GM06990 (cell line): ENCODE measurements at regions not wholly inside any gene's neighbourhood (a gene's known extent, or its start where the extent isn't known, plus 50 kb on each side); places are given as distances from the start of the nearest gene placed in this dataset.

Experiments
- DNase-seq: peaks from one replicate; pipeline ENCODE4 v3.0.0-alpha.2; 2011; ENCODE audit not compliant: insufficient read length; ENCODE audit errors: extremely low read depth
- H3K27me3 ChIP-seq: replicated peaks from 2 replicates; pipeline ENCODE4 v1.6.0; 2011; ENCODE audit warnings: low read length; ENCODE audit not compliant: control insufficient read depth, insufficient read depth
- H3K36me3 ChIP-seq: 2 replicates; pipeline ENCODE4 v1.5.1; 2011; ENCODE audit warnings: low read length; ENCODE audit not compliant: control insufficient read depth, insufficient read depth
- H3K4me3 ChIP-seq: replicated peaks from 2 replicates; pipeline ENCODE4 v1.5.1; 2011; ENCODE audit warnings: low read depth, mild to moderate bottlenecking, control low read depth, low read length
- TF ChIP-seq, protein P1 (sequence below): IDR thresholded peaks from 2 replicates; pipeline ENCODE4 v1.5.1; 2011; ENCODE audit warnings: low read length, control low read depth, mild to moderate bottlenecking, inconsistent platforms; ENCODE audit not compliant: insufficient read depth, poor library complexity, severe bottlenecking

DNA sequence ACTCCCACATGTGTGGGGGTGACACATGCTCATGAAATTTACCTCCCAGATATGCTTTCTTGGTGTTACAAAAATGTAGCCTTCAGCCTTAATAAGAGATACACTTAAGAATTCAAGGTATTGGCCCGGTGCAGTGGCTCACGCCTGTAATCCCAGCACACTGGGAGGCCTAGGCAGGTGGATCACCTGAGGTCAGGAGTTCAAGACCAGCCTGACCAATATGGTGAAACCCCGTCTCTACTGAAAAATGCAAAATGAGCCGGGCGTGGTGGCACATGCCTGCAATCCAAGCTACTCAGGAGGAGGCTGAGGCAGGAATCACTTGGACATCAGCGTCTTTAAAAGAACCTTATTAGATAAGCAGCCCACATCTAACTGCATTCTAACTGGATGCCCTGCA is 614.3 kb upstream of the CDH4 start:
- no peaks in the 10 kb centered on the region for H3K27me3 ChIP-seq
- DNase-seq, result no peak

DNA sequence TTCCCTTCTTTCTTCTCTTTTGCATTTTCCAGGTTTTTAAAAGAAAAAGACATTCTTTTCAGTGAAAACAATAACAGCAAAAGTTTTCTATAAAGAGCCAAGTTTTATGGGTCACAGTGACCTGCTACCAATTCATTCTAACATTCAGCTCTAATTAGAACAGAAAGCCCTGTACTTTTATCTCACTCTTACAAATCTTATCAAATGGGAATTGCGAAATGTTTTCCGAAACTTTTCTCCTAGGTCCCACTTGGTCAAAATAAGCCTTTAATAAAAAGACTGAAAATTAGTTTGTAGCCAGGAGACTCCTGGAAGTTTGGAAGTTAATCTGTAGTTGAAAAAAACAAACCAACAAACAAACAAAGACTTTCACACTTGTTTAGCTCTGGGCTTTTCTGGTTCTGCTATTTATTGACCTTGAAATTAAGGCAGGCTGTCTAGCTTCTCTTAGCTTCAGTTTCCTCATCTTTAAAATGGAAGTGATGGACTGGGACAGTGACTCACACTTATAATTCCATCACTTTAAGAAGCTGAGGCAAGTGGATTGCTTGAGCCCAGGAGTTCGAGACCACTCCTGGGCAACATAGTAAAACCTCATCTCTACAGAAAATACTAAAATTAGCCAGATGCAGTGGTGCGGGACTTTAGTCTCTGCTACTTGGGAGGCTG is 613.5 kb upstream of the CDH4 start:
- DNase-seq, result no peak
- Histone ChIP-seq H3K4me3 (no peak overlapping the region), H3K27me3 (no peaks in the 10 kb centered on the region), H3K36me3 (no peaks in the 10 kb centered on the region)
- TF ChIP-seq, protein P1, sequence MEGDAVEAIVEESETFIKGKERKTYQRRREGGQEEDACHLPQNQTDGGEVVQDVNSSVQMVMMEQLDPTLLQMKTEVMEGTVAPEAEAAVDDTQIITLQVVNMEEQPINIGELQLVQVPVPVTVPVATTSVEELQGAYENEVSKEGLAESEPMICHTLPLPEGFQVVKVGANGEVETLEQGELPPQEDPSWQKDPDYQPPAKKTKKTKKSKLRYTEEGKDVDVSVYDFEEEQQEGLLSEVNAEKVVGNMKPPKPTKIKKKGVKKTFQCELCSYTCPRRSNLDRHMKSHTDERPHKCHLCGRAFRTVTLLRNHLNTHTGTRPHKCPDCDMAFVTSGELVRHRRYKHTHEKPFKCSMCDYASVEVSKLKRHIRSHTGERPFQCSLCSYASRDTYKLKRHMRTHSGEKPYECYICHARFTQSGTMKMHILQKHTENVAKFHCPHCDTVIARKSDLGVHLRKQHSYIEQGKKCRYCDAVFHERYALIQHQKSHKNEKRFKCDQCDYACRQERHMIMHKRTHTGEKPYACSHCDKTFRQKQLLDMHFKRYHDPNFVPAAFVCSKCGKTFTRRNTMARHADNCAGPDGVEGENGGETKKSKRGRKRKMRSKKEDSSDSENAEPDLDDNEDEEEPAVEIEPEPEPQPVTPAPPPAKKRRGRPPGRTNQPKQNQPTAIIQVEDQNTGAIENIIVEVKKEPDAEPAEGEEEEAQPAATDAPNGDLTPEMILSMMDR, result no peak

More for the DNA sequence above, 614.3 kb upstream of the CDH4 start:
- no peaks in the 10 kb centered on the region for H3K36me3 ChIP-seq
- no peak overlapping the region for H3K4me3 ChIP-seq
- TF ChIP-seq, protein P1, result no peak

DNA sequence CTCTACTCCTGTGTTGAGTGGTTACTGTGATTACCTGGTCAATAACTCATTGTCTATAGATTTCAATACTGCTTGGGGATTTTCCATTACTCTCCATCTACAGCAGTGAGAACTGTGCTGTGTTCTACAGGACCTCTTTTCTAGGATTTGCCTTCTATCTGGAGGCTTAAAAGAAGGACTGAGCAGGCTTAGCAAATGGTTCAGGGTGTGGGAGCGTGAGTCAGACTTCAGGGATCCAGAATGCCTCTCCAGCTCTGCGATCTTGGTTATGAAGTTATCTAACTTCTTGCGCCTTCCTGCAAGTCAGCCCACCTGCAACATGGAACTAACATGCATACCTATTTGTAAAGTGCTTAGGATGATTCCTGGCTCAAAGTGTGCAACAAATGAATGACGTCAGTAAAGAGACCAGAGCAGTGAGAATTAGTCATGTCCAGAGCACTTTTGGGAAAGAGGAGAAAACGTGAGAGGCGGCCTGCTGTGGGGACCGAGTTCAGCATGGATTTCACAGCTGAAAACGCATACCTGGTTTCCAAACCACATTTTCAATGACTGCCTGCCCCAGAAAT is 610.1 kb upstream of the CDH4 start:
- TF ChIP-seq, protein P1, result no peak
- Histone ChIP-seq H3K4me3 (no peak overlapping the region), H3K36me3 (no peaks in the 10 kb centered on the region), H3K27me3 (no peaks in the 10 kb centered on the region)
- no peak for DNase-seq

DNA sequence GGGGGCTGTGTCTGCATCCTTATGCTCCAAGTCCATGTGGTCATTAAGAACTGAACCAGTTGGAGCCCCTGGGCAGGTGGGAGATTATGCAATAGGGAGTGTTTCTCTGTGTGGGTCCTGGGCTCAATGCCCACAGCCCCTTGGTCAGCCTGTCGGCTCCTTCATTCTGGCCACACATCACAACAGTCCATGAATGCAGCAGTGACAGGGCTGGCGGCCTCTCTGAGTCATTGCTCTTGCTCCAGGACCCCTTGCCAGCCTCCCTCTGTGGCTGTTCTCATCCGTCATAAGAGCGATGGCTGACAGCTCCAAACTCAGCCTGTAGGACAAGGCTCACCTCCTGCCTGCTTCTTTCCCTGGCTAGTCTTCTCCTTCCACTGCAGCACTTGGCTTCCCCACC is 609.5 kb upstream of the CDH4 start:
- no peak for DNase-seq
- Histone ChIP-seq H3K36me3 (no peaks in the 10 kb centered on the region), H3K27me3 (no peaks in the 10 kb centered on the region), H3K4me3 (no peak overlapping the region)
- TF ChIP-seq, protein P1, result no peak

DNA sequence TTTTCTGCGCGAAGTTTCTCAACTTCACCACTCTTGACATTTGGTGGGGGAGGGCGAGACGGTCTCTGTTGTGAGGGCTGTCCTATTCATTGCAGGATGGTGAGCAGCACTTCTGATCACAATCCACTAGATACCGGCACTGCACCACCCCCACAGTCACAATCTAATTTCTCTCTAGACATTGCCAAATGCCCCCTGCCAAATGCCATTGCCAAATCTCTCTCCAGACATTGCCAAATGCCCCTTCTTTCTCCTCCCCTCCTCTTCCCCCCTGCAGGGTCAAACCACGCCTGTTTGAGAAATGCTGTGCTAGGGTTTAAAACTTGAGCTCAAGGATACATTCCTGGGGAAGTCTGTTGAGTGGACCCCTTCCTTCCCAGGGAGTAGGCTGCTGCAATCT is 603.5 kb upstream of the CDH4 start:
- TF ChIP-seq, protein P1, result no peak
- DNase-seq, result no peak
- Histone ChIP-seq H3K4me3 (no peak overlapping the region), H3K36me3 (no peaks in the 10 kb centered on the region), H3K27me3 (no peaks in the 10 kb centered on the region)

DNA sequence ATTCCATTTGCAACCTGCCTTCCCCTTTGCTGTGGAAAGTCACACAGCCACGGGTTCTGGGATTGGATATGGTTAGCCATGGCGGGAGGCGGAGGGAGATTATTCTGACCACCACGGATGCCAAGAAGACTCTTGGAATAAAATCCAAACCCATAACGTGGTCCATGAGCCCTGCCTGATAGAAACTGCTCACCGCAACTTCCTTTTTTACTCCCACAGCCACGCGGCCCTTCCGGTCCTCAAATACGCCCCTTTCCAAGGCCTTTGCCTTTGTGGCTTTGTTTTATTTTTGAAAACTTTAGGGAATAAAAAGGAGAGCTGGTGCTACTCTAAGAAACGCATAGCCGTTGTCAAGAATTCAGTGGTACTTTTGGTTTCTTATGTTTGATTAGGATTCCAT is 602.5 kb upstream of the CDH4 start:
- TF ChIP-seq, protein P1, result no peak
- no peaks in the 10 kb centered on the region for H3K27me3 ChIP-seq
- H3K36me3 ChIP-seq, result no peaks in the 10 kb centered on the region
- no peak overlapping the region for H3K4me3 ChIP-seq
- no peak for DNase-seq
